DOHH2 (cell line): ENCODE measurements at regions not wholly inside any gene's neighbourhood (a gene's known extent, or its start where the extent isn't known, plus 50 kb on each side); places are given as distances from the start of the nearest gene placed in this dataset.

Source experiments
- H3F3A ChIP-seq: fragments of 200-600 bp; sonication (generic), shearing (Covaris generic); 2 replicates; pipeline ENCODE4 v1.6.0; 2016; ENCODE audit warnings: antibody characterized with exemption, mild to moderate bottlenecking; ENCODE audit not compliant: control insufficient read depth, insufficient read depth
- H3K27ac ChIP-seq: fragments of 200-600 bp; sonication (generic); 2 replicates; pipeline ENCODE4 v1.5.1; 2014; ENCODE audit warnings: low read depth, mild to moderate bottlenecking, low read length, moderate library complexity
- H3K27me3 ChIP-seq: fragments of 200-600 bp; sonication (generic); 2 replicates; pipeline ENCODE4 v1.6.1; 2014; ENCODE audit warnings: mild to moderate bottlenecking, low read length, mixed read lengths; ENCODE audit not compliant: control insufficient read depth
- H3K36me3 ChIP-seq: fragments of 200-600 bp; sonication (generic); 2 replicates; pipeline ENCODE4 v1.6.1; 2014; ENCODE audit warnings: mild to moderate bottlenecking, low read length, moderate library complexity, mixed read lengths; ENCODE audit not compliant: control insufficient read depth
- H3K4me1 ChIP-seq: fragments of 200-600 bp; sonication (generic); 2 replicates; pipeline ENCODE4 v1.6.1; 2014; ENCODE audit warnings: mild to moderate bottlenecking, low read length, mixed read lengths; ENCODE audit not compliant: control insufficient read depth
- H3K4me2 ChIP-seq: fragments of 200-600 bp; sonication (generic); 2 replicates; pipeline ENCODE4 v1.6.0; 2014; ENCODE audit warnings: mild to moderate bottlenecking, low read length, moderate library complexity
- H3K4me3 ChIP-seq: fragments of 200-600 bp; sonication (generic); 2 replicates; pipeline ENCODE4 v1.5.1; 2014; ENCODE audit warnings: mild to moderate bottlenecking, low read length, mixed read lengths
- H3K79me2 ChIP-seq: fragments of 200-600 bp; sonication (generic); 2 replicates; pipeline ENCODE4 v1.6.1; 2014; ENCODE audit warnings: mild to moderate bottlenecking, low read length, mixed read lengths; ENCODE audit not compliant: control insufficient read depth
- H3K9me2 ChIP-seq: fragments of 200-600 bp; sonication (generic); replicated peaks from 2 replicates; pipeline ENCODE4 v1.6.1; 2014; ENCODE audit warnings: mild to moderate bottlenecking, low read length, mixed read lengths; ENCODE audit not compliant: control insufficient read depth
- H3K9me3 ChIP-seq: fragments of 200-600 bp; sonication (generic); 2 replicates; pipeline ENCODE4 v1.6.1; 2014; ENCODE audit warnings: antibody characterized with exemption, low read length, mixed read lengths; ENCODE audit not compliant: control insufficient read depth, insufficient read depth
- H4K20me1 ChIP-seq: fragments of 200-600 bp; sonication (generic); 2 replicates; pipeline ENCODE4 v1.6.0; 2014; ENCODE audit warnings: low read depth, mild to moderate bottlenecking, antibody characterized with exemption, low read length, moderate library complexity; ENCODE audit not compliant: control insufficient read depth, insufficient read depth
- CTCF ChIP-seq: fragments of 200-600 bp; sonication (generic); IDR thresholded peaks from one replicate; pipeline ENCODE4 v1.5.1; 2014; ENCODE audit warnings: antibody characterized with exemption, mild to moderate bottlenecking, low read depth, low read length; ENCODE audit not compliant: poor library complexity, severe bottlenecking
- EZH2phosphoT487 ChIP-seq: fragments of 200-600 bp; sonication (generic); IDR thresholded peaks from 2 replicates; pipeline ENCODE4 v1.6.1; 2017; ENCODE audit warnings: borderline replicate concordance, mild to moderate bottlenecking, antibody characterized with exemption, low read length, moderate library complexity, mixed read lengths

- no peaks in the 10 kb centered on the region for H3K9me3 ChIP-seq
- no peaks in the 10 kb centered on the region for H3F3A ChIP-seq
- no peak overlapping the region for H3K27ac ChIP-seq
- no peak overlapping the region for H3K4me2 ChIP-seq
- H3K4me1 ChIP-seq: no peaks in the 10 kb centered on the region
- H3K4me3 ChIP-seq: no peak overlapping the region
- H4K20me1 ChIP-seq: no peaks in the 10 kb centered on the region
- H3K79me2 ChIP-seq: no peaks in the 10 kb centered on the region
- no peak for TF ChIP-seq CTCF
- no peak for TF ChIP-seq EZH2phosphoT487
- H3K9me2 ChIP-seq: no peaks in the 10 kb centered on the region
- H3K36me3 ChIP-seq: no peaks in the 10 kb centered on the region
- H3K27me3 ChIP-seq: no peaks in the 10 kb centered on the region
Observed at GRCh38 chr6:102995491-102995890, 1602.0 kb downstream of the GRIK2 start.

- H3K79me2 ChIP-seq: no peaks in the 10 kb centered on the region
- H3K9me3 ChIP-seq: no peaks in the 10 kb centered on the region
- no peak overlapping the region for H3K4me3 ChIP-seq
- no peaks in the 10 kb centered on the region for H3K9me2 ChIP-seq
- H3K4me1 ChIP-seq: no peaks in the 10 kb centered on the region
- no peaks in the 10 kb centered on the region for H4K20me1 ChIP-seq
- TF ChIP-seq CTCF (no peak), EZH2phosphoT487 (no peak)
- no peaks in the 10 kb centered on the region for H3K36me3 ChIP-seq
- no peak overlapping the region for H3K27ac ChIP-seq
- H3K4me2 ChIP-seq: no peak overlapping the region
- H3K27me3 ChIP-seq: no peaks in the 10 kb centered on the region
- H3F3A ChIP-seq: no peaks in the 10 kb centered on the region
Observed at GRCh38 chr6:102994866-102995265, 1601.4 kb downstream of the GRIK2 start.

GRCh38 chr6:102986086-102986485, 1592.6 kb downstream of the GRIK2 start:
- Histone ChIP-seq H3F3A (no peaks in the 10 kb centered on the region), H3K36me3 (no peaks in the 10 kb centered on the region), H3K4me1 (no peaks in the 10 kb centered on the region), H4K20me1 (no peaks in the 10 kb centered on the region), H3K9me3 (no peaks in the 10 kb centered on the region), H3K4me3 (no peak overlapping the region), H3K27me3 (no peaks in the 10 kb centered on the region), H3K27ac (no peak overlapping the region), H3K9me2 (no peaks in the 10 kb centered on the region; the same call in 1 of the 2 replicates), H3K4me2 (no peak overlapping the region), H3K79me2 (no peaks in the 10 kb centered on the region)
- no peak for TF ChIP-seq CTCF
- no peak for TF ChIP-seq EZH2phosphoT487

GRCh38 chr6:102984357-102984756, 1590.8 kb downstream of the GRIK2 start:
- H3K79me2 ChIP-seq: no peaks in the 10 kb centered on the region
- TF ChIP-seq EZH2phosphoT487: no peak
- no peak for TF ChIP-seq CTCF
- H4K20me1 ChIP-seq: no peaks in the 10 kb centered on the region
- no peak overlapping the region for H3K4me3 ChIP-seq
- H3K4me2 ChIP-seq: no peak overlapping the region
- no peaks in the 10 kb centered on the region for H3K27me3 ChIP-seq
- H3K27ac ChIP-seq: no peak overlapping the region
- no peaks in the 10 kb centered on the region for H3K4me1 ChIP-seq
- H3F3A ChIP-seq: no peaks in the 10 kb centered on the region
- H3K36me3 ChIP-seq: no peaks in the 10 kb centered on the region
- no peaks in the 10 kb centered on the region for H3K9me3 ChIP-seq
- H3K9me2 ChIP-seq: no peaks in the 10 kb centered on the region; the same call in 1 of the 2 replicates
